ENCODE measurements at regions not wholly inside any gene's neighbourhood (a gene's known extent, or its start where the extent isn't known, plus 50 kb on each side); places are given as distances from the start of the nearest gene placed in this dataset.

- no peaks in the 10 kb centered on the region for H3K36me3 ChIP-seq
- no peak overlapping the region for H3K27ac ChIP-seq
- no peaks in the 10 kb centered on the region for H3K9me3 ChIP-seq
- intact Hi-C loops (cut with DNase I; ENCODE audit: low total_unique reads), result no loop called here
- no peaks in the 10 kb centered on the region for H3K4me1 ChIP-seq
- no peak for DNase-seq
- TF ChIP-seq CTCF (IDR thresholded peaks at IDR 0.05), result no peak
- no peak overlapping the region for H3K4me3 ChIP-seq
- no peaks in the 10 kb centered on the region for H3K27me3 ChIP-seq
Observed at GRCh38 chrX:110964786-110965185, 131.2 kb upstream of the PAK3 start.

GRCh38 chrX:110962451-110962850, 133.5 kb upstream of the PAK3 start:
- intact Hi-C loops (cut with DNase I; ENCODE audit: low total_unique reads), result no loop called here
- H3K4me3 ChIP-seq, result no peak overlapping the region
- H3K4me1 ChIP-seq, result no peaks in the 10 kb centered on the region
- DNase-seq, result no peak
- H3K27ac ChIP-seq, result no peak overlapping the region
- no peaks in the 10 kb centered on the region for H3K9me3 ChIP-seq
- H3K27me3 ChIP-seq, result no peaks in the 10 kb centered on the region
- no peak for TF ChIP-seq CTCF (IDR thresholded peaks at IDR 0.05)
- no peaks in the 10 kb centered on the region for H3K36me3 ChIP-seq

- Histone ChIP-seq H3K36me3 (no peaks in the 10 kb centered on the region), H3K27me3 (no peaks in the 10 kb centered on the region), H3K4me3 (no peak overlapping the region), H3K9me3 (no peaks in the 10 kb centered on the region), H3K4me1 (no peaks in the 10 kb centered on the region), H3K27ac (no peak overlapping the region)
- no peak for TF ChIP-seq CTCF (IDR thresholded peaks at IDR 0.05)
- intact Hi-C loops (cut with DNase I; ENCODE audit: low total_unique reads), result no loop called here
- no peak for DNase-seq
Observed at GRCh38 chrX:110955706-110956105, 140.3 kb upstream of the PAK3 start.

GRCh38 chrX:110954428-110955100, 141.4 kb upstream of the PAK3 start:
- no peaks in the 10 kb centered on the region for H3K4me1 ChIP-seq
- no peak for TF ChIP-seq CTCF (IDR thresholded peaks at IDR 0.05)
- no peak for DNase-seq
- H3K27ac ChIP-seq, result no peak overlapping the region
- no peaks in the 10 kb centered on the region for H3K9me3 ChIP-seq
- no peak overlapping the region for H3K4me3 ChIP-seq
- no peaks in the 10 kb centered on the region for H3K27me3 ChIP-seq
- intact Hi-C loops (cut with DNase I; ENCODE audit: low total_unique reads), result no loop called here
- no peaks in the 10 kb centered on the region for H3K36me3 ChIP-seq

GRCh38 chrX:110951472-110952269, 144.3 kb upstream of the PAK3 start:
- intact Hi-C loops (cut with DNase I; ENCODE audit: low total_unique reads), result no loop called here
- Histone ChIP-seq H3K4me3 (no peak overlapping the region), H3K36me3 (no peaks in the 10 kb centered on the region), H3K4me1 (no peaks in the 10 kb centered on the region), H3K27me3 (no peaks in the 10 kb centered on the region), H3K27ac (no peak overlapping the region), H3K9me3 (no peaks in the 10 kb centered on the region)
- DNase-seq, result no peak
- TF ChIP-seq CTCF (IDR thresholded peaks at IDR 0.05), result no peak
